ENCODE measurements at regions not wholly inside any gene's neighbourhood (a gene's known extent, or its start where the extent isn't known, plus 50 kb on each side); places are given as distances from the start of the nearest gene placed in this dataset.
"Not testable (repeated sequence)": the region's sequence is repeated elsewhere in the genome, so short reads cannot be mapped to it uniquely, and the experiment has no call there.

DNA sequence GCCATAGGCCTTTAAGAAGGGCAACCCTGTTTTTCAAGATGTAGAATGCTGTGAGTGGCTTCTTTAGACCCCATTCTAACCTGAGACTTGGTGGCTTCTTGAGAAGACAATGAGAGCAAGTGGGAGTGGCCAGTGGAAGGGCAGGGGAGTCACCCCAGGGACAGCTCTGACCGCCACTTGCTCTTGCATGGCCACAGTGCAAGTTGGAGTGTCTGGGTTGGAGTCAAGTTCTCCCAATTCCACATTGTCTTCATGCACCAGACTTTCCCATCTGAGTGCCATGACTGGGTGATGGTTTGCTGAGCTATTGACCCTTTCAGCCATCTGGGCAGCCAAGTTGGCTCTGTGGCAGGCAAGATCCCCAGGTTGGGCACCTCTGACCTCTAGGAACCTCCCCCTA lies 148.0 kb upstream of the SKOR2 start:
- intact Hi-C loops (cut with DNase I) = no loop called here
- DNase-seq (ENCODE audit: low spot score) = no peak

DNA sequence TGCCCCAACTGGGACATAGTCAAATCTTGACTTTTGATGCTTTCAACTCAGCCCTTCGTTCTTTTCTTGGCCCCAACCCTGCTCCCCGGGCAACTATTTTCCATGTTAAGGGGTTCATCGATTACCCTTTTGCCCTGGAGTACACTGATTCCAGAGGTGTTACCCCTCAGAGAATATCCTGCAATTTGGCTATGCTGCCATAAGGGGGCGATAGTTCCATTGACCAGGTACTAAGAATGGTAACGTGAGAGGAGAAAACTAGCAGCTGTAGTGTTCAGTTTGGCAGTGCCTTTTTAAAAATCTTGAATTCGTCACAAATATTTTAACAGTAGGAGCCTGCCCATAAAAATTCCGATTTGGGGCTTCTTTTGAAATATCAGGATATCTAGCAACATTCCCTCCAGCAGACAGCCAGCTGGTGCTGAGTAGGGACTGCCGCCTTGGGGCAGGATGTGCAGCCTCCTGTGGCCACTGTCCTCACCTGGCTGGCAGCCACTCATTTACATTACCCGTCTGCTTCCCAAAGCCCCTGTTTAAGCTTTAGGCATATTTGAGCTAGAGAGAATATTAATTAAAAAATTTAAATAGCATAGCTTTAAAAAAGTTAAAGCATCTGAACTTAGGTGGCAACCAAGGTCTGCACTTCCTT lies 146.3 kb upstream of the SKOR2 start:
- no peak for DNase-seq (ENCODE audit: low spot score)
- intact Hi-C loops (cut with DNase I) = no loop called here

DNA sequence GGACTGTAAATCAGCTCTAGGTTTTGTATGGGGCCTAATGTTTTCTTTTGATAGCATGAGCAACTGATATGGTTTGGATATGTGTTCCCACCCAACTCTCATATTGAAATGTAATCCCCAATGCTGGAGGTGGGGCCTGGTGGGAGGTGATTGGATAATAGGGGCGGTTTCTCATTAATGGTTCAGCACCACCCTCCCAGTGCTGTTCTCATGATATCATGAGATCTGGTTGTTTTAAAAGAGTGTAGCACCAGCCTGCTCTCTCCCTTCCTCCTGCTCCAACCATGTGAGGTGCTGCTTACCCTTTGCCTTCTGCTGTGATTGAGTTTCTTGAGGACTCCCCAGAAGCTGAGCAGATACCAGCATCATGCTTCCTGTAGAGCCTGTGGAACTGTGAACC lies 140.2 kb upstream of the SKOR2 start:
- intact Hi-C loops (cut with DNase I) = no loop called here
- DNase-seq (ENCODE audit: low spot score) = no peak

DNA sequence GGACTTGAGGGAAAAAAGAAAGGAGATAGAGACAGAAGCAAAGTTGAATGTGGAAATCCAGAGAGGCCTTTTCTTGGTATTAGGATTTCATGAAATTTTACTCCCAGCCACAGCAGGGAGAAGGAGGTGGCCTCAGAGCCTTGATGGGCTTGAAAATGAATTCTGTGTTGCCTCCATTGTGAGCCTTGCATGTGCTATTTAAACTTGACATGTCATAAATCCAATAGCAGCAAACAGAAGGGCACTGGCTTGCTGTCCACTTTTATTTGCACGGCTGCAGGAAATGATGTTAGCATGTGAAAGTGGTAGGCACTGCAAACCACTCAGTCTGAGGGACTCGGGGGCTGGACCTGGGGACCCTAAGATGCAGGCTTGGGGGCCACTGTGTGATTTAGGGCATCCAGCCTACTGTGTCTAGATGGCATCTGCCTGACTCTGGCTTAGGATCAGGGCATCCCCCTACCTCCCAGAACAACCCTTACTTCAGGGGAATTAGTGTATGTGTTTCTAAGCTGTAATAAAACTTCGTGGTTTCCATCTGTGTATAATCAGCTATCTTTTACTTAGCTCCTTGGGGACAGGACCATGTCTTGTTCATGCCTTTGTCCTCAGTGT lies 139.1 kb upstream of the SKOR2 start:
- intact Hi-C loops (cut with DNase I) = no loop called here
- DNase-seq (ENCODE audit: low spot score) = no peak

DNA sequence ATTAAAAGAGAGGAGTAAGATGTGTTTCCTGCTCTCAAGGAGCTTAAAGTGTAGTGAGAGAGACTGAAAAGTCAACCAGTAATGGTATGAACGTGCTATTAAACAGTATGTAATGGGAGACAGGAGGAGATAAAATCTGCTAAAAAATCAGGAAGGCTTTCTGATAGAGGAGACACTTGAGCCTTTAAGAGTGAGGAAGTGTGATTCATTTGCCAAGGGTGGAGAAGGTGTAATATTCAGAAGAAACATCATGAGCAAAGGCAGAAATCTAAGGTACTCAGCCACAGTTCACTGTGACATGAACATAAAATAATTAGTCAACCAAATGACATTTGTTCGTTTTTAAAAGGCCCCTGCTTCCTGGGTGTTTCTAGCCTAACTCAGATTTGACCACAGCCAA lies 137.8 kb upstream of the SKOR2 start:
- no peak for DNase-seq (ENCODE audit: low spot score)
- intact Hi-C loops (cut with DNase I) = no loop called here

DNA sequence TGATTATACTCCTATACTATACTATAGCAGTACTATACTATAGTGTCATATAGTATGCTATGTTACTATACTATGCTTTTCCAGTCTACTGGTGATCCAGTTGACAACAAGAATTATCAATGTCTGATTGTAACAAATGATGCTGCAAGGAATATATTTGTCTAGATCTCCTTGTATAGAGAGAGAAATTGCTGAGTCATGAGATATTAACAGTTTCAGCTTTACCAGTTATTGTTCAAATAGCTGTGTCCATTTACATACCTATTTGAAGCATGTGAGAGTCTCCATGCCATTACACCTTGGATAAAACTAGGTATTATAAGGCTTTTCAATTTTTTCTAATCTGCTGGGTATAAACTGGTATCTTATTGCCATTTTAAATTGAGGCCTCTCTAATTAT lies 136.4 kb upstream of the SKOR2 start:
- intact Hi-C loops (cut with DNase I) = no loop called here
- no peak for DNase-seq (ENCODE audit: low spot score)

DNA sequence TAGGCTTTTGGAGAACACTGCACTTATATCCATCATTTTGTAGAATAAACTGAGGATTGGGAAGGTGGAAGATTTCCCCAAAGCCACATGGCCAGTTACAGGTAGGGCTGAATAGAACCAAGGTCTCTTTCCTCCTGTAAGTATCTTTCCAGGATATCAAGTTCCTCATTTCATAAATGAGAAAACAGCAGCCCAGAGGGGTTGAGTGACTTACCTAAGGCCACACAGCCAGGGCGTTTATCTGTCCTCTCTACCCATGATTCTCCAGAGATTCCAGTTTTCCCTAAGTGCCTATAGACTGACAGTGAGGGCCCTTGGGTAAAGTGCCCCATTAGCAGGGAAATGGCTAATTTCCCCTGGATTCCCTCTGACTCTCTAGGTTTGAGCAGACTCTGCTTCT lies 132.3 kb upstream of the SKOR2 start:
- intact Hi-C loops (cut with DNase I) = no loop called here
- no peak for DNase-seq (ENCODE audit: low spot score)

DNA sequence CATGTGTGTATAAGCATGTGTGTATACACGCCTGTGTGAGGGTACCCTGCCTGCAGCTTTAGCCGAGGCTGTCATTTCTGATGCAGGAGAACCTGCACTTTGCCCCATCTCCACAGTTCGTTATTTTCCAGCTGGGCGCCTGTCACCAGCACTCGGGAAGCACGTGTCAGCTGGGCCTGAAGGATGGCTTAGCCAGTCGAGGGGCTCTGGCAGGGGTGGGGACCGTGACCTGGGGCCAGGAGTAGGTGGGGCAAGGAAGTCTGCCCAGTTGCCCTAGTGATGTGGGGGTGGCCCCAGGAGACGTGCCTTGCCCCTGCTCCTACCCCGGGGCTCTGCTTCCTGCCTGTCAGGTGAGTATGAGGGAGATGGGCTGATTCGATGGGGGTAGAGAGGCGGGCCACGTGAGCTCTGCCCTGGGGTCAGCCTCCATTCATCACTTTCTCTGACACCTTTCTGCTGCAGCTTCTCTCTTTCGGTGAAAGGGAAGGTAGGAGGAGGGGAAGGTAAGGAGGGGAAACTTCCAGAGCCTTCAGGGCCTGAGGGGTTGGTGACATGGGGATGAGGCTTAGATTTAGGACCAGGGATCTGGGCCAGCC lies 130.6 kb upstream of the SKOR2 start:
- no peak for DNase-seq (ENCODE audit: low spot score)
- intact Hi-C loops (cut with DNase I) = no loop called here

DNA sequence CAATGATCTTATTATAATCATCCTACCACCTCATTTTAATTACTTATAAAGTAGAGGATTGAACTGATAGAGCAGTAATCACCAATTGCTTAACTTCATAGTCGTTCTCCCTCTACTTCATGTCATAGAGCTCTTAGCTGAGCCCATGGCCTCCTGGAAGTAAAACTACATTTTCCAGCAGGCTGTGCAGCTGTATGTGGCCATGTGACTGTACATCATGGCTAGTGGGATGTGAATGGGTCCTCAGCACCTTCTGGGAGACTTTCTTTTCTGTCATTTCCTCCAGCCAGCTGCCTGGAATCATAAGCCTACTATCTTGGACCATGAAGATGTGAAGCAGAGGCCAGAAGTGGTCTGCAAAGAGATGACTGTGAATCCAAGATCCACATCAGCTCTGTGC lies 128.7 kb upstream of the SKOR2 start:
- intact Hi-C loops (cut with DNase I) = no loop called here
- no peak for DNase-seq (ENCODE audit: low spot score)

DNA sequence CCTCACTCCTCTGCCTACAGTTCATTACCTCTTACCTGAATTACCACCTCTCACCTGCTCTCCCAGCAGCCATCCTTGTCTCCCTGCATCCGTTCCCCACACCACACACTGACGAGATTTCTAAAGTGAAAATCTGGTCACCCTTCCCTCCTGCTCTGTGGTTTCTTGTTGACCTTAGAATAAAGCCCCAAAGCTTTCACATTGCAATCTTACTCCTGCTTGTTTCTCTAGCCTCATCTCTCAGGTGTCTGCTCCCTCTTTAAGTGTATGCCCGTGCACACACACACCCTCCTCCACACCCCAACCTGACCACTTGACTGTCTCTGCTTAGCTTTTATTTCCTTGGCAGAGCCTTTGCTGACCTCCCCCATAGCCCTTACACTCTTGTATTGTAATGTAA lies 122.0 kb upstream of the SKOR2 start:
- intact Hi-C loops (cut with DNase I) = no loop called here
- DNase-seq (ENCODE audit: low spot score) = no peak

DNA sequence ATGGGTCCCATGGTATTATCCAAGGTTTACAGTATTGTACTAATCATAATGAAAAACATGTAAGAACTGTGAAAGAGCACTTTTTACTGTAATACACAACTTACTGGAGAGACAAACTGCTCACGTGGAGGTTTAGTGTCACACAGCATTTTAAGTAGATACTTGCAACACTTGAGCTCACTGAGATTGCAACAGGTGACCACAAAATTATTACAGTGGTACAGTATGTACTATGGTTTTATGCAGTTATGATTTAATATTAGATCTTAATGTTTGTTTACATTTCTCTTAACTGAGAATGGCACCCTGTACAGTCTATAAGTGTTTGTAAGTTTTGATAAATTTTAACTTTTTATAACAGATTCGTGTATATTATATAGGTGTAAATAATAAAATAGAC lies 118.6 kb upstream of the SKOR2 start:
- no peak for DNase-seq (ENCODE audit: low spot score)
- intact Hi-C loops (cut with DNase I) = no loop called here

DNA sequence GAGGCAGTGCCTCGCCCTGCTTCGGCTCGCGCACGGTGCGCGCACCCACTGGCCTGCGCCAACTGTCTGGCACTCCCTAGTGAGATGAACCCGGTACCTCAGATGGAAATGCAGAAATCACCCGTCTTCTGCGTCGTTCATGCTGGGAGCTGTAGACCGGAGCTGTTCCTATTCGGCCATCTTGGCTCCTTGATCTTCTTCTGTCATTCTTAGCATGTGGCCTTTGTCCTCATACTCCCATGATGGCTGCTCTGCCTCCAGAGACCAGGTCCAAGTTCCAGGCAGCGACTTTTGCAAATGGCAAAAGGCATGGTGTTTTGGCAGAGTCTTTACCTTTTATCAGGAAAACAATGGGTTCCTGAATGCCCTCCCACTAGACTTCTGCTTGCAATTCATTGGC lies 102.6 kb upstream of the SKOR2 start:
- DNase-seq (ENCODE audit: low spot score); intact Hi-C loops (cut with DNase I): not testable (repeated sequence)

DNA sequence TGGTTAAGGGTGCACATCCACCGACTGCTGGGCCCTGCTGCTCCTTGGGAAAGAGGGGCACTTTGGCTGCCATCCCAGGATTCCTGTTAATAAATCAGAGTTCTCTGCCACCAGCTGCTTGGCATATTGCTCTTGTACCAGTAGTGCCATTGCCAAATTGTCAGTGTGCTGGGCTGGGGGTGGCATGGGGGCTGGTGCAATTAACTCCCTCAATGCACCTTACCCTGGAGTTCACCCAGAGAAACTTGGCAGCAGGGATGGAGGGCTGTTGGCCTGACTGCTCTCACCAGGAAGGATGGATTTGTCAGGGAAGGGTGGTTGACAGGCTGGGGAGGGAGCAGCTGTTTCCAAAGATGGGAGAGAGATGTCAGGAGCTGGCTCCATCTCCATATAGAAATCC lies 94.6 kb upstream of the SKOR2 start:
- no peak for DNase-seq (ENCODE audit: low spot score)
- intact Hi-C loops (cut with DNase I) = no loop called here

DNA sequence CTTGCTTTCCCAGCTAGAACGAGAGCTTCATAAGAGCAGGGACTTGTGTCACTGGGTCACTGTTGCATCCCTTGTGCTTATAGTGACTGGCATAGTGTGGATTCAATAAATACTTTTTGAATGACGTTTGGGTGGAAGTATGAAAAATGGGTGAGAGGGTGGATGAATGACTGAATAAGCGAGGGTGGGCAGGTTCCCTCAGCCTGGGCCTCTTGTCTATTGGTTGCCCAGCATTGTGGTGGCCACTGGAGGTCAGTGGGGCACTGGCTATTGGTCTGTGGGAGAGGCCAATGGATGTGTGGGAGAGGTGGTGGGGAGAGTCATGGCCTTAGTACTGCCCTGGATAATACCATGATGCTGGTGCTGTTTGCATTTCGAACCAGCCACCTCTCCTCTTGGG lies 93.8 kb upstream of the SKOR2 start:
- DNase-seq (ENCODE audit: low spot score) = no peak
- intact Hi-C loops (cut with DNase I) = no loop called here

DNA sequence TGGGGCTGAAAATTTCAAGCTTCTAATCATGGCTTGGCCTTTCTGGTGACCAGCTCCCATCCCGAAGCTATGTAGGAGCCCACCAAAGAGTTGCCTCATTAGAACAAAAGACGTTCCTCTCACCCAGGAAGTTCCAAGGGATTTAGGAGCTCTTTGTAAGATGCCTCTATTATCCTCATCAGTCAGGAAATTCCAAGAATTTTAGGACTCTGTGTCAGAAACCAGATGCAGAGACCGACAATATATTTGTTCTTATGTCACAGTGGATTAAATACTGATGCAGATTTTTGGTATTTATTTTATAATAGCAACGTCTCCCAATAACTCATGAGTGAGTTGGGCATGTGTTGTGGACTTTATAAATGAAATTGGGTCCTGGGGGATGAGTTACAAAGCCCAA lies 91.8 kb upstream of the SKOR2 start:
- no peak for DNase-seq (ENCODE audit: low spot score)
- intact Hi-C loops (cut with DNase I) = no loop called here

DNA sequence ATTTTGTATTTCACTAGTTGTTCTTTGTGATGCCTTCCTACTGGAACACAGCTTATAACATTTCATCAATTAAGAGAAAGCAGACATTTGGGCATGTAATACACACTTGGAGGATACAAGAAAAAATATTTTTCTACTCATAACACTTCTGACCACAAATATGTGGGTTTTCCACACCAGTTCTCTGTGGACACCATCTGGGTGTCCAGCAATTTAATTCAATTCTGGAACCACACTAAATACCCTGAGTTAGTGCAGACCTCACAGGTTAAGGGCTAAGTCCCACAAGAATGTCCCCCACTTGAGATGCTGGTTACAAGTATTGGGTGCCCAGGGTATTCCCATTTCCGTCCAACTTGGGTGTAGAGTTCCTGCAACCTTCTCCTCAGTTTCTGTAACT lies 91.1 kb upstream of the SKOR2 start:
- DNase-seq (ENCODE audit: low spot score) = no peak
- intact Hi-C loops (cut with DNase I) = no loop called here

DNA sequence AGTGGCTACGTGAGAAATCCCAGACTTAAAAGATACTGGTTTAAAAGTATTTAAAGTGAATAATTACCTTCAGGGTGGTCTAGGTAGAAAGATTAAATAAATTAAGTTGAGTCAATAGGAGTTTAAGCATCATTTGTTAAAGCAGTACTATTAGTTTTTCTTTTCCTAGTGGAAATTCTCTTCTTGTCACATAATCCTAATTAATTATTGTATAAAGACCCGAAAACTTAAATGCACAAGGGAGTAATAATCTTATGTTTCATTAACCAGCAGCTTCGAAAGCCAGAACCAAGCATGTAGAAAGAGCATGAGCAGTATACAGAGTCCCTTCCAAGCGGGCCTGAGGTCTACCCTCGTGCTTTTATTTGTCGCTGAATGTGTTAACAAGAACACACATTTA lies 90.2 kb upstream of the SKOR2 start:
- DNase-seq (ENCODE audit: low spot score) = no peak
- intact Hi-C loops (cut with DNase I) = no loop called here

DNA sequence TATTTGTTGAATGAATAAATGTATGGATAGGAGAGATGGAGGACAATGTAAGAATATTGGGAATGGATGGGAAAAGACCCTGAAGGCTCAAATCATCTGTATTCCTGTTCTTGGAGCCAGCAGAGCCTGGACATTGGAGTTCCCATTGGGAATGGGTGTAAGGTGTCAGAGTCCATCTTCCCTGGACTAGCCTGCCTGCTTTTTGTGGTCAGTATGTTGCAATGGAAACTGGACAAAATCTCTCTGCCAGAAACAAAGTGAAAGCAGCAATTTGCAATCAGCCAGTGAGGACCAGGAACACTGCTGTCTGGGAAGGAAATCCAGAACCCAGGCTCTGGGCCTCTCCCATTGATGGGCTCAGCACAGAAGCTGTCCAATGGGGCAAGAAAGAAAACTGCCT lies 83.5 kb upstream of the SKOR2 start:
- no peak for DNase-seq (ENCODE audit: low spot score)
- intact Hi-C loops (cut with DNase I) = no loop called here

DNA sequence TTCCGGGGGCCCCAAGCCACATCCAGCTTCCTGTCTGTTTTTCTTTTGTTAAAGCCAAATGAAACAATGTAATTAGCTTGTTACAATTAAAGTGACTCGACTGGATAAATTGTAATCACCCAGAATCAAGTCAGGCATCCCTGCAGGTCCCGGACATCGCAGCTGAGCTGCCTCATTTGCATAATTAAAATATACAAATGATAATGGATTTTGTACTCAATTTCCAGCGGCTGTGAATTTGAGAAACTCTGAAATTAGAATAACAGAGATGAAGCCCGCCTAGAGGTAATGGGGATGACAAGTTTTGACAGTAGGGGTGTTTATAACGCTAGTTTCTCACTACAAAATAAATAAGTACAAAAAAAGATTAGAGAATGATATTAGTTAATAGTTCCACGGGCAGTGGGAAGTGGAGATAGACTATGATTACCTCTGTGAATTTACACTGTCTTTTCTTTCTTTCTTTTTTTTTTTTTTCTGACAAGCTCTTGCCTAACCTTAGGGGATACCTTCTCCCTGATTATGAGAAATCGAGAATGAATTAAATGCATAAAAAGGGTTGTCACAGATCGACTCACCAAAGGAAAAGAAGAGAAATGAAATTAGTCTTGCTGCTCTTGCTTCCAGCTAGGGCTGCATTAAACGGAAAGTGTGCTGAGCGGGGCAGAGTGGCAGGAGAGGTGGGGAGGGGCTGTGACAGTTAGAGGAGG lies 82.6 kb upstream of the SKOR2 start:
- intact Hi-C loops (cut with DNase I) = no loop called here
- no peak for DNase-seq (ENCODE audit: low spot score)

DNA sequence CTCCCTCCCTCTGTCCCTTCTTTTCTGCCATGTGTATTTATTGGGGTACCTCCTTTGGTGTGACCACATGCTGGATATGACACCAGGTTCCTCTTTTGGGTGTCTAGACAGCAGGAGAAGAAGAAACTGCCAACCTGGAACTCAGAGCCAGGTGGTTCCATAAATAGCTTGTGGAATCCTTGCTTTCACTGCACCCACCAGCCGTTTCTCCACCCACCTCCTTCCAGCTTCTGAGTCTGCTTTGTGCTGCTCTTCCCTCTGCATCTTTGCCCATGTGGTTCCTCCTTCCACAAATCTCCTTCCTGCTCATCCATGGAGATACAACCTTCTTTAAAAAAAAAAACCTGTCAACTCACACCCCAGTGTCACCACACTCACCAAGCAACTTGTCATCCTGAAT lies 80.2 kb upstream of the SKOR2 start:
- intact Hi-C loops (cut with DNase I) = no loop called here
- no peak for DNase-seq (ENCODE audit: low spot score)

DNA sequence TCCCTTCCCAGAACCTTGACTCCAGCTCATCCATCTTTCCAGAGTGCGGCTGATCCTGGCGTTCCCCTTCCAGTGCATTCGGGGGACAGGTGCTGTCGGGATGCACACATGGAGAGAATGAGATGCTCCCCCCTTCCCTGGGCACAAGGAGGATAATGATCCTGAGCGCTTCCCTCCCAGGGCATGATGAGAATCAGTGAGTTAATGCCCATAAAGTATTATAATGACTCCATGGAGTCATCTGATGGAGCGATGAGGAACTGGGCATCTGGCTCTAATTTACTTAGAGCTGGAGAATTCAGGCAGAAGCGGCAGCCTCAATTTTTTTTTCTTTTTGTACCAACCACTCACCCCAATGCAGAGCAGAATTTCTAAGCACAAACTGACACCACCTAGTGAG lies 79.6 kb upstream of the SKOR2 start:
- no peak for DNase-seq (ENCODE audit: low spot score)
- intact Hi-C loops (cut with DNase I) = no loop called here
